ENCODE measurements at regions not wholly inside any gene's neighbourhood (a gene's known extent, or its start where the extent isn't known, plus 50 kb on each side); places are given as distances from the start of the nearest gene placed in this dataset.

GRCh38 chr11:86191874-86192273 is 52.7 kb upstream of the EED start:
- no peak for TF ChIP-seq EGR1 (IDR thresholded peaks at IDR 0.05; ENCODE audit: low read depth in 2 of 2)
- no peak for TF ChIP-seq MAX (IDR thresholded peaks at IDR 0.05)
- no peak for TF ChIP-seq FOXA2 (IDR thresholded peaks at IDR 0.05)
- TF ChIP-seq TAF1 (conservative IDR thresholded peaks at IDR 0.05): no peak
- no peak for TF ChIP-seq FOXA1 (IDR thresholded peaks at IDR 0.05)
- TF ChIP-seq, protein P1, sequence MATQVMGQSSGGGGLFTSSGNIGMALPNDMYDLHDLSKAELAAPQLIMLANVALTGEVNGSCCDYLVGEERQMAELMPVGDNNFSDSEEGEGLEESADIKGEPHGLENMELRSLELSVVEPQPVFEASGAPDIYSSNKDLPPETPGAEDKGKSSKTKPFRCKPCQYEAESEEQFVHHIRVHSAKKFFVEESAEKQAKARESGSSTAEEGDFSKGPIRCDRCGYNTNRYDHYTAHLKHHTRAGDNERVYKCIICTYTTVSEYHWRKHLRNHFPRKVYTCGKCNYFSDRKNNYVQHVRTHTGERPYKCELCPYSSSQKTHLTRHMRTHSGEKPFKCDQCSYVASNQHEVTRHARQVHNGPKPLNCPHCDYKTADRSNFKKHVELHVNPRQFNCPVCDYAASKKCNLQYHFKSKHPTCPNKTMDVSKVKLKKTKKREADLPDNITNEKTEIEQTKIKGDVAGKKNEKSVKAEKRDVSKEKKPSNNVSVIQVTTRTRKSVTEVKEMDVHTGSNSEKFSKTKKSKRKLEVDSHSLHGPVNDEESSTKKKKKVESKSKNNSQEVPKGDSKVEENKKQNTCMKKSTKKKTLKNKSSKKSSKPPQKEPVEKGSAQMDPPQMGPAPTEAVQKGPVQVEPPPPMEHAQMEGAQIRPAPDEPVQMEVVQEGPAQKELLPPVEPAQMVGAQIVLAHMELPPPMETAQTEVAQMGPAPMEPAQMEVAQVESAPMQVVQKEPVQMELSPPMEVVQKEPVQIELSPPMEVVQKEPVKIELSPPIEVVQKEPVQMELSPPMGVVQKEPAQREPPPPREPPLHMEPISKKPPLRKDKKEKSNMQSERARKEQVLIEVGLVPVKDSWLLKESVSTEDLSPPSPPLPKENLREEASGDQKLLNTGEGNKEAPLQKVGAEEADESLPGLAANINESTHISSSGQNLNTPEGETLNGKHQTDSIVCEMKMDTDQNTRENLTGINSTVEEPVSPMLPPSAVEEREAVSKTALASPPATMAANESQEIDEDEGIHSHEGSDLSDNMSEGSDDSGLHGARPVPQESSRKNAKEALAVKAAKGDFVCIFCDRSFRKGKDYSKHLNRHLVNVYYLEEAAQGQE (IDR thresholded peaks at IDR 0.05): no peak
- TF ChIP-seq GABPA (IDR thresholded peaks at IDR 0.05 in 1 of 2, conservative IDR thresholded peaks at IDR 0.05 in 1 of 2): no peak
- Histone ChIP-seq H3K27me3 (ENCODE audit: control insufficient read depth in 4 of 4, insufficient read depth in 4 of 4, low read length in 3 of 4) (no peaks in the 10 kb centered on the region), H3K36me3 (ENCODE audit: control insufficient read depth in 4 of 4, insufficient read depth in 3 of 4, low read depth in 1 of 4, low read length in 3 of 4) (no peaks in the 10 kb centered on the region)

GRCh38 chr11:86187027-86187426 is 57.5 kb upstream of the EED start:
- H3K27me3 ChIP-seq (ENCODE audit: control insufficient read depth in 4 of 4, insufficient read depth in 4 of 4, low read length in 3 of 4): no peaks in the 10 kb centered on the region
- no peak overlapping the region for H3K27ac ChIP-seq (ENCODE audit: low read depth in 1 of 2, low read length in 2 of 2)
- TF ChIP-seq HNF4G (IDR thresholded peaks at IDR 0.05) (no peak), NR2F2 (IDR thresholded peaks at IDR 0.05) (no peak), TAF1 (conservative IDR thresholded peaks at IDR 0.05) (no peak), YY1 (IDR thresholded peaks at IDR 0.05) (no peak), FOXA2 (IDR thresholded peaks at IDR 0.05) (no peak), RXRA (IDR thresholded peaks at IDR 0.05) (no peak)
- TF ChIP-seq, protein P2, sequence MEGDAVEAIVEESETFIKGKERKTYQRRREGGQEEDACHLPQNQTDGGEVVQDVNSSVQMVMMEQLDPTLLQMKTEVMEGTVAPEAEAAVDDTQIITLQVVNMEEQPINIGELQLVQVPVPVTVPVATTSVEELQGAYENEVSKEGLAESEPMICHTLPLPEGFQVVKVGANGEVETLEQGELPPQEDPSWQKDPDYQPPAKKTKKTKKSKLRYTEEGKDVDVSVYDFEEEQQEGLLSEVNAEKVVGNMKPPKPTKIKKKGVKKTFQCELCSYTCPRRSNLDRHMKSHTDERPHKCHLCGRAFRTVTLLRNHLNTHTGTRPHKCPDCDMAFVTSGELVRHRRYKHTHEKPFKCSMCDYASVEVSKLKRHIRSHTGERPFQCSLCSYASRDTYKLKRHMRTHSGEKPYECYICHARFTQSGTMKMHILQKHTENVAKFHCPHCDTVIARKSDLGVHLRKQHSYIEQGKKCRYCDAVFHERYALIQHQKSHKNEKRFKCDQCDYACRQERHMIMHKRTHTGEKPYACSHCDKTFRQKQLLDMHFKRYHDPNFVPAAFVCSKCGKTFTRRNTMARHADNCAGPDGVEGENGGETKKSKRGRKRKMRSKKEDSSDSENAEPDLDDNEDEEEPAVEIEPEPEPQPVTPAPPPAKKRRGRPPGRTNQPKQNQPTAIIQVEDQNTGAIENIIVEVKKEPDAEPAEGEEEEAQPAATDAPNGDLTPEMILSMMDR (IDR thresholded peaks at IDR 0.05; ENCODE audit: low read depth, low read length, missing input control): no peak
- H3K9ac ChIP-seq (ENCODE audit: low read depth in 1 of 2, low read length in 2 of 2): no peak overlapping the region
- 96% methylated on average over 2 of the region's 2 CpGs for WGBS
- H3K36me3 ChIP-seq (ENCODE audit: control insufficient read depth in 4 of 4, insufficient read depth in 3 of 4, low read depth in 1 of 4, low read length in 3 of 4): peaks cover 0 to 1% (median 0%) of the 10 kb centered on the region in 4 donors
- H3K4me3 ChIP-seq (ENCODE audit: low read depth in 1 of 3, low read length in 3 of 3): no peak overlapping the region
- no peaks in the 10 kb centered on the region for H3K9me3 ChIP-seq (ENCODE audit: control insufficient read depth in 4 of 4, low read length in 3 of 4)
- DNase-seq (ENCODE audit: low spot score): no peak
- no peaks in the 10 kb centered on the region for H3K4me1 ChIP-seq (ENCODE audit: control insufficient read depth in 4 of 4, insufficient read depth in 4 of 4, low read length in 3 of 4)

More at GRCh38 chr11:86191874-86192273, 52.7 kb upstream of the EED start:
- DNase-seq (ENCODE audit: low spot score): no peak
- Histone ChIP-seq H3K4me1 (ENCODE audit: control insufficient read depth in 4 of 4, insufficient read depth in 4 of 4, low read length in 3 of 4) (peaks cover 0 to 17% (median under 1%) of the 10 kb centered on the region in 4 donors), H3K27ac (ENCODE audit: low read depth in 1 of 2, low read length in 2 of 2) (no peak overlapping the region), H3K4me3 (ENCODE audit: low read depth in 1 of 3, low read length in 3 of 3) (no peak overlapping the region), H3K9ac (ENCODE audit: low read depth in 1 of 2, low read length in 2 of 2) (no peak overlapping the region), H3K9me3 (ENCODE audit: control insufficient read depth in 4 of 4, low read length in 3 of 4) (no peaks in the 10 kb centered on the region)
- 93% methylated on average over 1 of the region's 1 CpG for WGBS

- no peak for DNase-seq (ENCODE audit: low spot score)
- Histone ChIP-seq H3K36me3 (ENCODE audit: control insufficient read depth in 4 of 4, insufficient read depth in 3 of 4, low read depth in 1 of 4, low read length in 3 of 4) (peaks cover 0 to 1% (median 0%) of the 10 kb centered on the region in 4 donors), H3K27me3 (ENCODE audit: control insufficient read depth in 4 of 4, insufficient read depth in 4 of 4, low read length in 3 of 4) (no peaks in the 10 kb centered on the region), H3K9ac (ENCODE audit: low read depth in 1 of 2, low read length in 2 of 2) (no peak overlapping the region), H3K9me3 (ENCODE audit: control insufficient read depth in 4 of 4, low read length in 3 of 4) (no peaks in the 10 kb centered on the region), H3K27ac (ENCODE audit: low read depth in 1 of 2, low read length in 2 of 2) (no peak overlapping the region), H3K4me1 (ENCODE audit: control insufficient read depth in 4 of 4, insufficient read depth in 4 of 4, low read length in 3 of 4) (no peaks in the 10 kb centered on the region), H3K4me3 (ENCODE audit: low read depth in 1 of 3, low read length in 3 of 3) (no peak overlapping the region)
- no peak for TF ChIP-seq HNF4G (IDR thresholded peaks at IDR 0.05)
- no peak for TF ChIP-seq RAD21 (IDR thresholded peaks at IDR 0.05)
- no peak for TF ChIP-seq MAX (IDR thresholded peaks at IDR 0.05)
- TF ChIP-seq, protein P3, sequence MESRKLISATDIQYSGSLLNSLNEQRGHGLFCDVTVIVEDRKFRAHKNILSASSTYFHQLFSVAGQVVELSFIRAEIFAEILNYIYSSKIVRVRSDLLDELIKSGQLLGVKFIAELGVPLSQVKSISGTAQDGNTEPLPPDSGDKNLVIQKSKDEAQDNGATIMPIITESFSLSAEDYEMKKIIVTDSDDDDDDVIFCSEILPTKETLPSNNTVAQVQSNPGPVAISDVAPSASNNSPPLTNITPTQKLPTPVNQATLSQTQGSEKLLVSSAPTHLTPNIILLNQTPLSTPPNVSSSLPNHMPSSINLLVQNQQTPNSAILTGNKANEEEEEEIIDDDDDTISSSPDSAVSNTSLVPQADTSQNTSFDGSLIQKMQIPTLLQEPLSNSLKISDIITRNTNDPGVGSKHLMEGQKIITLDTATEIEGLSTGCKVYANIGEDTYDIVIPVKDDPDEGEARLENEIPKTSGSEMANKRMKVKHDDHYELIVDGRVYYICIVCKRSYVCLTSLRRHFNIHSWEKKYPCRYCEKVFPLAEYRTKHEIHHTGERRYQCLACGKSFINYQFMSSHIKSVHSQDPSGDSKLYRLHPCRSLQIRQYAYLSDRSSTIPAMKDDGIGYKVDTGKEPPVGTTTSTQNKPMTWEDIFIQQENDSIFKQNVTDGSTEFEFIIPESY (IDR thresholded peaks at IDR 0.05): no peak
- TF ChIP-seq SP1 (IDR thresholded peaks at IDR 0.05): no peak
- TF ChIP-seq GABPA (IDR thresholded peaks at IDR 0.05 in 1 of 2, conservative IDR thresholded peaks at IDR 0.05 in 1 of 2): no peak
- 88% methylated on average over 4 of the region's 4 CpGs for WGBS
Observed at GRCh38 chr11:86186386-86186785, 58.2 kb upstream of the EED start.
